ENCODE measurements at regions not wholly inside any gene's neighbourhood (a gene's known extent, or its start where the extent isn't known, plus 50 kb on each side); places are given as distances from the start of the nearest gene placed in this dataset.

DNA sequence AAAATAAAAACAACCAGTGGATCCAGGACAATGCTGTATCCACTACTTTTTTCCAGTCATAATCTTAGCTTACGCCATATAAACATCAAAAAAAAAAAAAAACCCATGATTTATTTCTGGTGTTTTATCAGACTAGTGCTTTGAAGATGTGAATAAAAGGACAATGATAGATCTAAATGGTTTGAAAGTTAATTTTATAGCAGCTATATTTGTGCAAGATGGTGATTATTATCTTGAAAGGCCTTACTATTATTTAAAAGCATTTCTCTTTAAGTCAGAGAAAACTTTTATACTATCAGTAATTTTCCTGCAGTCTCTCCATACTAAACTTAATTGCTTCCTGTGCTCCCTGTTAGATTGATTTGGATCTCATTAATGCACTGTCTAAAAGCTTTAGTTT lies 670.3 kb downstream of the TBL1XR1 start:
- TF ChIP-seq, protein P1, sequence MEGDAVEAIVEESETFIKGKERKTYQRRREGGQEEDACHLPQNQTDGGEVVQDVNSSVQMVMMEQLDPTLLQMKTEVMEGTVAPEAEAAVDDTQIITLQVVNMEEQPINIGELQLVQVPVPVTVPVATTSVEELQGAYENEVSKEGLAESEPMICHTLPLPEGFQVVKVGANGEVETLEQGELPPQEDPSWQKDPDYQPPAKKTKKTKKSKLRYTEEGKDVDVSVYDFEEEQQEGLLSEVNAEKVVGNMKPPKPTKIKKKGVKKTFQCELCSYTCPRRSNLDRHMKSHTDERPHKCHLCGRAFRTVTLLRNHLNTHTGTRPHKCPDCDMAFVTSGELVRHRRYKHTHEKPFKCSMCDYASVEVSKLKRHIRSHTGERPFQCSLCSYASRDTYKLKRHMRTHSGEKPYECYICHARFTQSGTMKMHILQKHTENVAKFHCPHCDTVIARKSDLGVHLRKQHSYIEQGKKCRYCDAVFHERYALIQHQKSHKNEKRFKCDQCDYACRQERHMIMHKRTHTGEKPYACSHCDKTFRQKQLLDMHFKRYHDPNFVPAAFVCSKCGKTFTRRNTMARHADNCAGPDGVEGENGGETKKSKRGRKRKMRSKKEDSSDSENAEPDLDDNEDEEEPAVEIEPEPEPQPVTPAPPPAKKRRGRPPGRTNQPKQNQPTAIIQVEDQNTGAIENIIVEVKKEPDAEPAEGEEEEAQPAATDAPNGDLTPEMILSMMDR (IDR thresholded peaks at IDR 0.05 in 4 of 5, conservative IDR thresholded peaks at IDR 0.05 in 1 of 5) = no peak
- no peak for TF ChIP-seq POLR2A (IDR thresholded peaks at IDR 0.05)

Measured in gastrocnemius medialis (tissue), 4 donors.